ENCODE measurements at regions not wholly inside any gene's neighbourhood (a gene's known extent, or its start where the extent isn't known, plus 50 kb on each side); places are given as distances from the start of the nearest gene placed in this dataset.

GRCh38 chr16:80202831-80203413 lies 337.9 kb upstream of the DYNLRB2 start:
- no peaks in the 10 kb centered on the region for H3K4me1 ChIP-seq (ENCODE audit: control insufficient read depth, insufficient read depth, low read length)
- in situ Hi-C loops (cut with HindIII; ENCODE audit: low pct_unique_long_range_greater_than_20kb, low sequenced_read_pairs) (no loop called here), intact Hi-C loops (cut with micrococcal nuclease; ENCODE audit: unreplicated experiment) (no loop called here)
- ATAC-seq = no peak
- BruUV-seq (replicated peaks) = no TSS peak
- DNase-seq (ENCODE audit: low read depth, low spot score) = no peak
- H3K4me3 ChIP-seq (ENCODE audit: low read depth in 2 of 2, low read length in 2 of 2) = no peak overlapping the region
- CTCF ChIA-PET = no interaction called here
- H3K27me3 ChIP-seq (ENCODE audit: control insufficient read depth, insufficient read depth, low read length) = no peaks in the 10 kb centered on the region
- no peaks in the 10 kb centered on the region for H3K36me3 ChIP-seq (ENCODE audit: control insufficient read depth, insufficient read depth, low read length)
- H3K9me3 ChIP-seq (ENCODE audit: control insufficient read depth, insufficient read depth, low read depth, low read length) = no peaks in the 10 kb centered on the region
- POLR2A ChIA-PET = no interaction called here
- H3K27ac ChIP-seq (ENCODE audit: low read length) = no peak overlapping the region
- no peak for TF ChIP-seq REST (IDR thresholded peaks at IDR 0.05; ENCODE audit: insufficient read depth in 1 of 2, low read depth in 2 of 2, low read length in 1 of 2)
- TF ChIP-seq SIN3A (IDR thresholded peaks at IDR 0.05; ENCODE audit: borderline replicate concordance, insufficient read depth, low read depth, low read length) = no peak
- no peak for TF ChIP-seq CTCF (IDR thresholded peaks at IDR 0.05)
- TF ChIP-seq TCF7L2 (IDR thresholded peaks at IDR 0.05; ENCODE audit: low read depth, low read length) = no peak

GRCh38 chr16:80200079-80200478 lies 340.7 kb upstream of the DYNLRB2 start:
- POLR2A ChIA-PET = no interaction called here
- no peaks in the 10 kb centered on the region for H3K27me3 ChIP-seq (ENCODE audit: control insufficient read depth, insufficient read depth, low read length)
- TF ChIP-seq TCF7L2 (IDR thresholded peaks at IDR 0.05; ENCODE audit: low read depth, low read length) = no peak
- TF ChIP-seq POLR2AphosphoS5 (IDR thresholded peaks at IDR 0.05; ENCODE audit: low read depth, low read length) = no peak
- TF ChIP-seq SIN3A (IDR thresholded peaks at IDR 0.05; ENCODE audit: borderline replicate concordance, insufficient read depth, low read depth, low read length) = no peak
- TF ChIP-seq REST (IDR thresholded peaks at IDR 0.05; ENCODE audit: insufficient read depth in 1 of 2, low read depth in 2 of 2, low read length in 1 of 2) = no peak
- no peak for TF ChIP-seq CTCF (IDR thresholded peaks at IDR 0.05)
- in situ Hi-C loops (cut with HindIII; ENCODE audit: low pct_unique_long_range_greater_than_20kb, low sequenced_read_pairs) (no loop called here), intact Hi-C loops (cut with micrococcal nuclease; ENCODE audit: unreplicated experiment) (no loop called here)
- ATAC-seq = no peak
- BruUV-seq (replicated peaks) = no TSS peak
- H3K9me3 ChIP-seq (ENCODE audit: control insufficient read depth, insufficient read depth, low read depth, low read length) = no peaks in the 10 kb centered on the region
- no peak for DNase-seq (ENCODE audit: low read depth, low spot score)
- H3K4me3 ChIP-seq (ENCODE audit: low read depth in 2 of 2, low read length in 2 of 2) = no peak overlapping the region
- H3K36me3 ChIP-seq (ENCODE audit: control insufficient read depth, insufficient read depth, low read length) = no peaks in the 10 kb centered on the region
- CTCF ChIA-PET = no interaction called here
- H3K4me1 ChIP-seq (ENCODE audit: control insufficient read depth, insufficient read depth, low read length) = no peaks in the 10 kb centered on the region
- no peak overlapping the region for H3K27ac ChIP-seq (ENCODE audit: low read length)
